NB4 (cell line): ENCODE measurements at regions not wholly inside any gene's neighbourhood (a gene's known extent, or its start where the extent isn't known, plus 50 kb on each side); places are given as distances from the start of the nearest gene placed in this dataset.

Experiments
- CTCF ChIP-seq: IDR thresholded peaks from one replicate; pipeline ENCODE4 v1.5.1; 2012; ENCODE audit warnings: low read depth, low read length
- POLR2A ChIP-seq: IDR thresholded peaks from 2 replicates; pipeline ENCODE4 v1.6.1; 2011; ENCODE audit warnings: mild to moderate bottlenecking; ENCODE audit not compliant: insufficient read length; ENCODE audit errors: extremely low read depth

- TF ChIP-seq CTCF (no peak), POLR2A (no peak)
Measured at GRCh38 chr3:181561139-181562031, 150.3 kb upstream of the SOX2 start.
